ENCODE measurements at regions not wholly inside any gene's neighbourhood (a gene's known extent, or its start where the extent isn't known, plus 50 kb on each side); places are given as distances from the start of the nearest gene placed in this dataset.

GRCh38 chr14:30796707-30797106 is 77.7 kb upstream of the COCH start:
- Histone ChIP-seq H3K9me3 (replicated peaks; ENCODE audit: control insufficient read depth, insufficient read depth, low read length) (no peaks in the 10 kb centered on the region), H2AFZ (ENCODE audit: control insufficient read depth, low read depth, low read length) (no peak overlapping the region)
- no peak for FAIRE-seq

GRCh38 chr14:30798516-30798915 is 75.8 kb upstream of the COCH start:
- no peak for FAIRE-seq
- intact Hi-C loops (cut with micrococcal nuclease; ENCODE audit: unreplicated experiment) = no loop called here
- no peak for TF ChIP-seq PKNOX1 (IDR thresholded peaks at IDR 0.05)
- no peak for TF ChIP-seq PRDM15 (CRISPR knock-in tag; IDR thresholded peaks at IDR 0.05)
- TF ChIP-seq E2F4 (IDR thresholded peaks at IDR 0.05; ENCODE audit: low read depth, low read length) = no peak
- TF ChIP-seq RAD51 (IDR thresholded peaks at IDR 0.05) = no peak
- no peak for TF ChIP-seq YBX1 (IDR thresholded peaks at IDR 0.05)
- TF ChIP-seq MLLT1 (IDR thresholded peaks at IDR 0.05) = no peak
- TF ChIP-seq PAX8 (IDR thresholded peaks at IDR 0.05) = no peak
- no peak for TF ChIP-seq YY1 (IDR thresholded peaks at IDR 0.05; ENCODE audit: low read depth, low read length)
- TF ChIP-seq RAD21 (IDR thresholded peaks at IDR 0.05; ENCODE audit: insufficient read depth, low read depth, low read length) = no peak
- no peak for TF ChIP-seq NR2C1 (IDR thresholded peaks at IDR 0.05)
- TF ChIP-seq SPI1 (IDR thresholded peaks at IDR 0.05; ENCODE audit: borderline replicate concordance, insufficient read depth, low read depth, low read length) = no peak

More at GRCh38 chr14:30796707-30797106, 77.7 kb upstream of the COCH start:
- no TSS peak for BruUV-seq (replicated peaks)
- intact Hi-C loops (cut with micrococcal nuclease; ENCODE audit: unreplicated experiment) (no loop called here), in situ Hi-C loops (cut with MboI) (no loop called here)
- H3K36me3 ChIP-seq (ENCODE audit: control insufficient read depth in 2 of 2, insufficient read depth in 2 of 2, low read length in 1 of 2) = no peaks in the 10 kb centered on the region
- 47% methylated on average over 1 of the region's 1 CpG for WGBS (ENCODE audit: insufficient coverage, insufficient replicate concordance, low lambda C conversion rate, missing lambda C conversion rate)
- no peaks in the 10 kb centered on the region for H4K20me1 ChIP-seq (ENCODE audit: control insufficient read depth, insufficient read depth)
- ChIA-PET RAD21 (ENCODE audit: unreplicated experiment) (no interaction called here), CTCF (no interaction called here), POLR2A (no interaction called here), SMC1A (ENCODE audit: uncharacterized antibody, unreplicated experiment) (no interaction called here)
- no peaks in the 10 kb centered on the region for H3K79me2 ChIP-seq (ENCODE audit: control insufficient read depth, insufficient read depth, low read length)
- no peak overlapping the region for H3K27ac ChIP-seq (ENCODE audit: control insufficient read depth, insufficient read depth)
- no peak overlapping the region for H3K9ac ChIP-seq (ENCODE audit: control insufficient read depth, insufficient read depth, low read length)
- H3K4me1 ChIP-seq (ENCODE audit: control insufficient read depth, insufficient read depth, low read length) = no peaks in the 10 kb centered on the region
- no peak overlapping the region for H3K4me3 ChIP-seq
- H3K27me3 ChIP-seq (replicated peaks in 1 of 2; ENCODE audit: control insufficient read depth in 2 of 2, insufficient read depth in 2 of 2, low read length in 1 of 2) = no peaks in the 10 kb centered on the region
- ATAC-seq (no peak; the same call in 2 of the 3 replicates), DNase-seq (ENCODE audit: low read depth, low spot score) (no peak)
- no peak overlapping the region for H3K4me2 ChIP-seq (ENCODE audit: control insufficient read depth, insufficient read depth)
- no peak for TF ChIP-seq NFYA (IDR thresholded peaks at IDR 0.05; ENCODE audit: borderline replicate concordance, low read depth, low read length)

More at GRCh38 chr14:30798516-30798915, 75.8 kb upstream of the COCH start:
- in situ Hi-C loops (cut with MboI) = no loop called here
- no peak overlapping the region for H2AFZ ChIP-seq (ENCODE audit: control insufficient read depth, low read depth, low read length)
- ChIA-PET SMC1A (ENCODE audit: uncharacterized antibody, unreplicated experiment) (no interaction called here), CTCF (no interaction called here), RAD21 (ENCODE audit: unreplicated experiment) (no interaction called here), POLR2A (no interaction called here)
- DNase-seq (ENCODE audit: low read depth, low spot score) (no peak), ATAC-seq (no peak)
- no TSS peak for BruUV-seq (replicated peaks)
- H3K27me3 ChIP-seq (replicated peaks in 1 of 2; ENCODE audit: control insufficient read depth in 2 of 2, insufficient read depth in 2 of 2, low read length in 1 of 2) = no peaks in the 10 kb centered on the region
- H3K79me2 ChIP-seq (ENCODE audit: control insufficient read depth, insufficient read depth, low read length) = no peaks in the 10 kb centered on the region
- H3K36me3 ChIP-seq (ENCODE audit: control insufficient read depth in 2 of 2, insufficient read depth in 2 of 2, low read length in 1 of 2) = no peaks in the 10 kb centered on the region
- H4K20me1 ChIP-seq (ENCODE audit: control insufficient read depth, insufficient read depth) = no peaks in the 10 kb centered on the region
- no peaks in the 10 kb centered on the region for H3K9me3 ChIP-seq (replicated peaks; ENCODE audit: control insufficient read depth, insufficient read depth, low read length)
- H3K27ac ChIP-seq (ENCODE audit: control insufficient read depth, insufficient read depth) = no peak overlapping the region
- WGBS (ENCODE audit: insufficient coverage, insufficient replicate concordance, low lambda C conversion rate, missing lambda C conversion rate) = 54% methylated on average over 1 of the region's 1 CpG
- H3K9ac ChIP-seq (ENCODE audit: control insufficient read depth, insufficient read depth, low read length) = no peak overlapping the region
- no peak overlapping the region for H3K4me3 ChIP-seq
- H3K4me1 ChIP-seq (ENCODE audit: control insufficient read depth, insufficient read depth, low read length) = no peaks in the 10 kb centered on the region
- H3K4me2 ChIP-seq (ENCODE audit: control insufficient read depth, insufficient read depth) = no peak overlapping the region
